ENCODE measurements at regions not wholly inside any gene's neighbourhood (a gene's known extent, or its start where the extent isn't known, plus 50 kb on each side); places are given as distances from the start of the nearest gene placed in this dataset.

GRCh38 chr2:75268112-75268511 is 68.8 kb upstream of the TACR1 start:
- TF ChIP-seq POLR2A (IDR thresholded peaks at IDR 0.05; ENCODE audit: low read length) (no peak), GATA1 (IDR thresholded peaks at IDR 0.05; ENCODE audit: low read depth, low read length) (no peak)

Data from erythroblast (primary cell).